ENCODE measurements at regions not wholly inside any gene's neighbourhood (a gene's known extent, or its start where the extent isn't known, plus 50 kb on each side); places are given as distances from the start of the nearest gene placed in this dataset.
A peak's percentile ranks its signal among the peaks of the same experiment; 100 is the strongest.
"Not testable (repeated sequence)": the region's sequence is repeated elsewhere in the genome, so short reads cannot be mapped to it uniquely, and the experiment has no call there.

DNA sequence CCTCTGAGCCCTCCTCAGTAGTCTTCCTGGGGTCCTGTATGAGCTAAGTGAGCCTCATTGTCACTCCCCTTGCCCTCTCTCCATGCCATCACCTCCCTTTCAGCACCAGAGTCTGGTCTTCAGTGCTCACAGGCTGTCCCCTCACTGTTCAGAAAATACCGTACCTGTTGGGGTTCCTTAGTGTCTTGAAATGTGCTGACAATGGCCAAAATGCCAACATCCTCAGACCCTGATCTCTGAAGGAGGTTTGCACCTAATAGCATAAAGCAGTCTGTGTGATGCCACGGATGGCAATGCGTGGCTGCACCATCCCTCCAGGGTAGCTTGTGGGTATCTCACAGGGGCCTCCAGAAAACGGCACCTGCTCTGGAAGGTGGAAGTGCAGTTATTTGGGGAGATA lies 301.0 kb upstream of the TLE3 start:
- DNase-seq (ENCODE audit: low read depth), result no peak

DNA sequence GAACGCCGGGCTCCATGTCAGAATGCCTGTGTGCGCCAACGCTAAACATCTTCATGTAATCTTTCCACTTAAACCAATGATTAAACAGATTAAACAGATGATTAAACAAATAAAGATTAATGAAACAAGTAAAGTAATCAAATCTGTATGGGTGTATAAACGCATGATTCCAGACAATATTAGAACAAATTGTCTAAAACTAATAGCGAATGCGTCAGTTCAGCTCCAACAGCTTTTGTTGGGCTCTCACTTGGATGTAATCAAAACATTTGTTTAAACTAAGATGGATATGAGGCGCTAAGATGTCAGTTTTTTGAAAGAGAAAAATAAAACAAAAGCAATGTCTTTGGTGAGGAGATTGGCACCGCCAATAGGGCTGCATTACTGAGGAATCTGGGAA lies 299.1 kb upstream of the TLE3 start:
- no peak for DNase-seq (ENCODE audit: low read depth)

DNA sequence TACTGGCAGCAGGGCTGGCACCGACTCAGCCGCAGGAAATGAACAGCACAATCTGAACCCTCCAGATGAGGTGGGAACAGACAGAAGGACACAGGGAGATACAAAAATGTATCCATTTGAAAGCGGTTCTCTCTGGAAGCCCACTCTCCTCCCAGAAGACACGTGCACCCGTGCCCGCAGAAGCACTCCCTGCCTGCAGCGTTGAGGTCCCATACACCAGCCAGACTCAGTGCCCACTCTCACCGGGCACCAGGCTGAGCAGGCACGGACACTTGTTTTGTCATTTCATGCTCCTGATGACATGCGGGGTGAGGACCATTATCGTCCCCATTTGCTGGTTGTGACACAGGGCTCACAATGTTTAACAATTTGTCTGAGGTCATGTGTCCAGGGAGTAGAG lies 297.4 kb upstream of the TLE3 start:
- no peak for DNase-seq (ENCODE audit: low read depth)

DNA sequence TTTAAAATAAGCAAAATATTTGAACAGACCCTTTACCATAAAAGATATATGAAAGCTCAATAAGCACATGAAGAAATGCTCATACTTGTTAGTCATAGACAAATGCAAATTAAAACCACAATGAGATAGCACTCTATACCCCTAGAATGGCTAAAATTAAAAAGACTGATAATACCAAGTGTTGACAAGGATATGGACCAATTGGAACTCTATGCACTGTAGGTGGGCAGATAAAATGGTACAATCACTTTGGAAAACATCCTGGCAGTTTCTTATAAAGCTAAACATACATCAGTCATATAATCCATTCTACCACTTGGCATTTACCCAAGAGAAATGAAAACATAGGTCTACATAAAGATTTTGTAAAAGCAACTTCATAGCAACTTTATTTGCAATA lies 293.0 kb upstream of the TLE3 start:
- DNase-seq (ENCODE audit: low read depth), result no peak

DNA sequence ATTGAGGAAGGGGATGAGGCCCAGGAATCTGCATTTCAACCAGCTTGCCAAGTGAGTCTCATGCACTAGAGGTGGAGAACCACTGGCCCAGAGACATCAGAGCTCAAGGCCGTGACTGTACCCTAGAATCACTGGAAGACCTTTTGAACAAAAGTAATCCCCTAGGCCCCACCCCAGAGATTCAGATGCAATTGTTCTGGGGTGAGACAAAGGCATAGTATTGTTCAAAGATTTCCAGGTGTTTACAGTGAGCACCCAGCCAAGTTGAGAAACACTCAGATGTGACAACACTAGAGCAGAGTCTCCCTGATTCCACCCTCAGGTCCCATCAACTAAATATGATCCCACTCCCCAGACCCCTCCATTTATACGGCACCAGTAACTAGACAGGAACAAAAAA lies 290.3 kb upstream of the TLE3 start:
- DNase-seq (ENCODE audit: low read depth), result no peak

DNA sequence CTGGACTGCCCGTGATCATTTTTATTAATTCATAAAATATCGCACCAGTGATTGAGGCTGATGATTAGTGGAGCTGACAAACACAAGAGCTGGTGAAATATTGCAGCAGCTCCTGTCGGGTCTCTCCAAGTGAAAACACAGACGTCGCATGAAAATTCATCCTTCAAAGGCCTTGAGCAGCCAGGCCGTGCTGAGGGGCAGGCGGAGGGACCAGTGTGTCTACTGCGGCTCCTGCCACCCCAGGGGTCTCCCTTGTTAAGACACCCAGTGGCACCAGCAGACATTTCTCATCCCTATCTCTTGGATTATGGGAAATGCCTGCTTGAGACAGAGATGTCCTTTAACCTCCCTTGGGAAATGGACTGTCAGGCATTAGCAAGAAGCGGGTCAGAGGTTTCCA lies 289.4 kb upstream of the TLE3 start:
- no peak for DNase-seq (ENCODE audit: low read depth)

DNA sequence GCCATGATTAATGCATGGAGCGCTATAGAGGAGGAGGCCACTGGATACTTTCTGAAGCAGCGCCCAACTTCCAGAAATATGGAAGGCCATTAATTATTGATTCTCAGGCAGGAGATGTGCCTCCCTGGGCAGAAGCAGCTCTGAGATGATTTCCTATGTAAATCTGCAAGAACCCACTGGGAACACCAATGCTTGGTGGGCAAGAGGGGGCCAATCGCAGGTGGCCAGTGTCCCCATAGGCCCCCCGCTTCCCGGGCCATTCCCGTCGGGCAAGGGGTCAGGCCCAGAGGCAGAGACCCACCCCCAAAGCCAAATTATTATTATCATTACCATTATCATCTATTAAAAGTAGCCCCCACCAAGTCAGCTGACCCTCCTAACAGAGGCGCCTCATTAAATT lies 288.0 kb upstream of the TLE3 start:
- DNase-seq (ENCODE audit: low read depth), result no peak

DNA sequence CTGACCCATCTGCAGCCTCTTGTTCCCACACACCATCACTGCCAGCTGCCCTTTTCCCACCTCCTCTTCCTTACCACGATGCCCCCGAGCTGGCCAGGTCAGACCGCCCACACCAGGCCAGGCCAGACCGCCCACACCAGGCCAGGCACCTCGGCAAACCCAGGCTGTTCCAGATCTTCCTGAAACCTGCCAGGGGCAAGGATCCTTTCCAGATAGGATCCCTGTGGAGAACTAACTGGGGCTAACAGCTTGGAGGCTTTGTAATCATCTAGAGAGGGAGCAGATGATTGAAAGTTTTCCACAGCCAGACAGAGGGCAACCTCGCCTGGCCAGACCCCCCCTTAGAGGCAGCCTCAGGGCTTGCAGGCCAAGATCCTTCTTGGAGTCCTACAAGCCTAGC lies 287.3 kb upstream of the TLE3 start:
- DNase-seq (ENCODE audit: low read depth), result no peak

DNA sequence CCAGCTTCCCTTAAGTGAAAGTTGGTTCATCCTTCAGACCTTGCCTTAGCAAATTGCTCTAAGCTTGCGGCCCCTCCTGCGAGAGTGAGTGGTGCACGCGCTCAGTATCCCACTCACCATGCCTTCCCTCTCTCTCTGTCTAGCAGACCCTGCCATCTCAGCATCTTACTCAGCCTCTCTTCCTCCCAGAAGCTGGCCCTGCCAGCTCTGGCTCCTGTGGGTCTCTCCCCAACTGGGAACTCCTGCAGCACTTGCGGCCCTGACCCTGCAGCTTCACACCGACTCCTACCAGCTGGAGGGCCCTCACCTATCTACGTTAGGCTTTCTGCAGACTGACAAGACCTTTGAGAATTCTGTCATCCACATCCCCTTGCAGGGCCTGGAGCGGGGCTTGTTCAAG lies 286.1 kb upstream of the TLE3 start:
- no peak for DNase-seq (ENCODE audit: low read depth)

DNA sequence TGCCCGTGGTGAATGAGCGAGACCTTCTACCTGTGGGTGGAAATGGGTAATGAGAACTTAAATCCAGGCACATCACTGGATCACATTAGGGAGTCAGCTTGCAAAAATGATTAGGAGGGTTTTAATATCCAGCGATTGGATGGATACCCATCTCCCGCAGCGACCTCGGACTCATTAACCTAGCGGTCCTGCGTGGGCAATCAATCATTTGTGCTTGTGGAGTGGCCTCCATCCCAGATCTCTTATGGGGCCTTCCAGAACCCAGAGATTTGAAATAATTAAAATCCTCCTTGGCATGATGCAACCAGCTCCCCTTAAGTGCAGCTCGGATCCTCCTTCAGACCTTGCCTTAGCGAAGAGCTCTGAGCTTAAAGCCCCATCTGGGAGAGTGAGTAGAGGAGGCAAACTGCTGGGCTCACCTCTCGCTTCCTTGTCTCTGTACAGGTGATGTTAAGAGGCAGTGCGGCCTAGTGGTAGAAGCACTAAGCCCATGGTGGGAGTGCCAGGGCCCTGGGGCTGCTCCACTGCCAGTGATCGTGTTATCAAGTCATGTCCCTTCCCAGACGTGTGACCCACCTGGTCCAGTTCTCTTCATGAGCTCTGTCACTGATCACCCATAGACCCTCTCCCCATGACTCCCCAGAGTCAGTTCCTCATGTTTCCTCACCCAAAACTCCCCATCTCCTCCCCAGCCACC lies 285.2 kb upstream of the TLE3 start:
- no peak for DNase-seq (ENCODE audit: low read depth)

DNA sequence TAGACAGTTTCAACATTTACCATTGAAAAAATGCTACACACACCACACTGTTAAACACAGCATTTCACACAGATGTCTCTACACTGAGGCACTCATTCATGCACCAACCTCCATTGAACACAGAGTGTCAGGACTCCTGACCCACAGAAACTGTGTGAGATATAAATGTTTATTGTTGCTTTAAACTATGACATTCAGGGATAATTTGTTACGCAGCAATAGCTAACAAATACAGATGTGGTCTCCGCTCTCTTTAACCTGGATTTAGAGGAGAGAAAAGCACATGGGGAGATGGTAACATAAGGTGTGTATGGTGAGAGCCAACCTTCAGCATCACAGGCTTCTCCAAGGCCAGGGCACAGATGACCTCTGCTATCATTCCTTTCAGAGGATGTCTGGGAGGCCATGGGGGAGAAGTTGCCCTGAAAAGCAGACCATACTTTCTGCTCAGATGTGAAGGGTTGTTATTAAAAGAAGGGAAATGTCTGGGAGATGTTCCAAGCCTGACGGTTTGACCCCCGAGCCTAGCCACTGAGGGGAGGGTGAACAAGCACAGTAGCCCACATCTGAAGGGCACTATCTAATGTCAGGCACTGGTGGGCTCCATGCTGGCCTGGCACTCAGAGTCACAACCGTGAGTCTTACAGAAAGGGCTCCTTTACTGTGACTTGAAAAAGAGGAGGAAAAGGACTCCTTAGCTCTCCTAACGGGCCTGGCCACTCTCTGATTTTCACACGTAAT lies 284.5 kb upstream of the TLE3 start:
- DNase-seq (ENCODE audit: low read depth), result no peak

DNA sequence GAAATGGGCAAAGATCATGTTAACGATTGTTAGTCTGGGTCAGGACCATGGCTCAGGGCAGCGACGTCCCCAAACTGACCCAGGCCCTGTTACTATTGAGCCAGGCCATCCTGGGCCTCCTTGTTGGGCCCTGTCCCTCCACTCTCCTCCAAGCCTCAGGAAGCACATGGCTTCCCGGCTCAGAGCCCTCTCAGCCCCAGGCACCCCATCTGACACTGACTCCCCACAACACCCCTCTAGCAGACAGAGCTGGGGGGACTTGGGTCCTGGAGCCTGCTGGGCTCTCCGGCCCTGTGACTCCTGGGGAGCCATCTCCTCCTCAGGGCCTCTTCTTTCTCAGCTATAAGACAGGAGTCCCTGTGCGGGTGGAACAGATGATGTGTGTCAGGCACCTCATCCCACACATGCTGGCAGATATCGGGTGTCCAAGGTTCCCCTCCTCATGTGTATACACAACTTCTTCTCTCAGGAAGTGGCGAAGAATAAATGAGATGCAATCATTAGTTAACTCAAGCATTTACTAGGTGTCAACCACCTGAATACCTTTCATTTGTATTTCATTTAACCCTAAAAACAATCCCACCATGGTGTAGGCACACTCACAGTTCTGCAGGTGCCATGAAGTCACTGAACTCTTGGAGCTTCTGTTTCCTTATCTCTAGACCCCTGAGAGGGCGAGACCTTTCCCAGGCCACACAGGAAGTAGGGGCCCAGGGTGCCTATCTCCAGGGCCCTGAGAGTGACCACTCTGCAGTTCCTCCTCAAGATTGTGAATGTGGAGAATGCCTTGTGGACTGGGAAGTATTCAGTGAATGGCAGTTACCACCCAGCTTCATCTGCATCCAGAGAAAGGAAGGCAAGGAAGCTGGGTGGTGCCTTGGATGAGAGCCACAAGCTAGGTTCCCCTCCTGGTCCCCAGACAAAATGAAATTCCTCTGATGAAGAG lies 282.5 kb upstream of the TLE3 start:
- no peak for DNase-seq (ENCODE audit: low read depth)

DNA sequence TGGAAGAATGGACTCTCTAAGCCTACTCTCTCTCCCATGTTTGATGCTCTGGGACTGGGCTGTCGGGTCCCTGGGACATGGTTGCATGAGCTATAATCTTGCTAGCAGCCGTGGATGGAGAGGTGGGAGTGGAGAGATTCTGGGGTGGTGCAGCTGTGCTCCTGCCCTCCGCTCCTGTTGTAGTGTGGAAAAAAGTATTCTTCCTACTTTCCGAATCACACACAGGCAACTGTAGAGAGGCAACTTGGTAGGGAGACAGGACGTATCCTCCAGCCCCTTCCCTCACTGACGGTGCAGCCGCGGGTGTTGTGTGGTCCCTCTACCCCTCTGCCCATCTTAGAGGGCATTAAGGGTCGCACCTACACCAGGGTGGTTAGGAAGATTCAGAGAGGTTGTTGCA lies 281.4 kb upstream of the TLE3 start:
- DNase-seq (ENCODE audit: low read depth), result no peak

DNA sequence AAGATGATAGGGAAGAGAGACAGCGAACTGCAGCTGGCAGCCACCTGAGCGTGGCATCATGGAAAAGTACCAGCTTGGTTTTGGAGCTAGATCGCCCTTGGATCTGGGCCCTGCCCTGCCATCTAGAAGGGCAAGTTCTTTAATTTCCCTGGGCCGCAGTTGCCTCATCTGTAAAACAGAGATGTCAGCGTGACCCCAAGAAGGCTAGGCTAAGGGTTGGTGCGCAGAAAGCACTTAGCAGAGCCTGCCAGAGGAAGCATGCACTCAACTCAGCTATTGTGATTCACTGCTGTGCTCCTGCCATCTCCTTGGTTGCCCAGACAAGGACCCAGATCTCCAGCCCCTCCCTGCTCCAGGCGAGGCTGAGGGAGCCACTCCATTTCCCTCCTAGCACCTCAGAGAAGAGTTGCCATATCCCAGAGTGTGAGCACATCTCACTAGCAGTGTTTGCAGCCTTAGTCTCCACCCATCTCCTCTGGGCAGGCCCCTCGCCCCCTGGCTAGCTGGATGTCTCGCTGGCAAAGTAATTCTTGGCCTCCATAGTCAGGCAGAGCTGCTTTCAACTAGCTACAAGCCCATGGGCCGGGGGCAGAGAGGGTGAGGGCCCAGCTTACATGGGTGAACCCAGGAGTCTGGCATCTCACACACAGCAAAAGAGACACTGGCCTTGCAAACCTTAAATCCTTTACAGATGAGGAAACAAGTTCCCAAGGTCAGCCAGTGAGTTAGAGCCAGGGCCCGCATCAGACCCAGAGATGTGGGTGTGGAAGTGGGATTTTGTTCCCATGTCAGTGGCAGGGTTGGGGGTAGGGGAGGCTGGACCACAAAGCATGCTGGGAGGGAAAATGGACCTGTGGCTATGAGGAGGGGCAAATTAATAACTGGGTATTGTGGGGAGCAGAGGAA lies 280.7 kb upstream of the TLE3 start:
- DNase-seq (ENCODE audit: low read depth), result no peak

DNA sequence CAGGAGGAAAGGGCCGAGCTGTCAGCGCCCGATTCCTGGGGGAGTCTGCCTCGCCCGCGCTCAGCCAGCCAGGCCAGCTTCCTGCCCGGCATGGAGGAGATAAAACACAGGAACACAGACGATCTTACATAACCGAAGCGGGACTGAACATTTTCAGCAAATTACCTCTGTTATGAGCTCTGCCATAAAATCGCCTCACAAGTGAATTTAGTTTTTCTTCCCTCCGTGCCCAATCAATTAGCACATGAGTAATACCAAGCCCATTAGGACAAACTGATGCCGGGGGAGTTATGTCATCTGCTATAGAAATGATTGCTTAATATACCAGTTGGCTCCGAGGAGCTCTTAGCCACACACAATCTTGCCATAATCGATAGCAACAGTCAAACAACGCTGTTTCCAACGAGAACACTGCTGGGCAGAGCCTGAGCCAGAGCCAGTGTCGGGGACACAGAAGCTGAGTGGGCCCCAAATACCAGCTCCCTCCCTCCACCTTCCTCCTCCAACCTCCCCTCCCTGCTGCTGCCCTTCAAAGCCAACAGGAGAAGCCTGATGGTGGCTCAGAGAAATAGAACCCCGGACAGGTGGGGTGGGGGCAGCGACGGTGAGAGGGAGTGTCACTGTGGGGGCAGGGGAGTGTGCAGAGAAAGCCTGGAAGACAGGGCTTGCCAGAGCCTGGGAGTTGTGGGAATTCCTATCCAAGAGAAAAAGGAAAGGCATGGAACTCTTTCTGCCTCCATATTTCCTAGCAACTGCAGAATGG lies 279.4 kb upstream of the TLE3 start:
- DNase-seq (ENCODE audit: low read depth), result peak; percentile 33

DNA sequence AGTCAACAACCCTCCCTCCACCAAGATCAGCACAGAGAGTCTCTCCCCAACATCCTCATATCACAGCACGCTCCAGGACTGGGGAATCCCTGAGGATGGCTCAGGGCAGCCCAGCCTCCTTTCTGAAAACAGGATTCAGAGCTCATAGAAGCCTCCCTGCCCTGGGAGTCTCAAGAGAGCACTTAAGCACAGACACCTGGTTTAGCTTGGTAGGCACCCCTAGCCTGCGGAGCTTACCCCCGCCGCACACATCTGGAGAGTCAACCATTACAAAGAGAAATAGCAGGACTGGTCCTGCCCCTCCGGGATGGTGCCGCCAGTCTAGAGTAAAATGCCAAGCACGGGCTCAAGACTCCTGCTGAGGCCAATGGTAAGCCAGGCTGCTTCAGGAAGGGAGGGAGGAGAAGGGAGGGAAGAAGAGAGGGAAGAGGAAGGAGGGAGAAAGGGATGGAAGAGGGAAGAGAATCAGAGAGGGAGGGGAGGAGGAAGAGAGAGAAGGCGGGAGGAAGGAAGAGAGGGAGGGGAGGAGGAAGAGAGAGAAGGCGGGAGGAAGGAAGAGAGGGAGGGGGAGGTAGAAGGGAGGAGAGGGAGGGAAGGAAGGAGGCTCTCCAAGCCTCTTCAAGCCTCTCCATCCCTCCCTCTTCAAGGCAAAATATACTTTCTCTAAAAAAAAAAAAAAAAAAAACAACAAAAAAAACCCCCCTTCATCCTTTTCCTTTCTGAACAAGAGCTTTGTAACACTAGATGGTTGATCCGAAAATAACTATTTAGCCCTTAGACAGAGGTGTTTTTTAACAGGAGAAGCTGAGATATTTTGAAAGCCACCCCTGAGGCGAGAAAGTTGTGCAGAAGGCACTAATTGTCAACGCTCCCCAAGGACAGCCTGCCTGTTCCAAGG lies 278.6 kb upstream of the TLE3 start:
- no peak for DNase-seq (ENCODE audit: low read depth)

DNA sequence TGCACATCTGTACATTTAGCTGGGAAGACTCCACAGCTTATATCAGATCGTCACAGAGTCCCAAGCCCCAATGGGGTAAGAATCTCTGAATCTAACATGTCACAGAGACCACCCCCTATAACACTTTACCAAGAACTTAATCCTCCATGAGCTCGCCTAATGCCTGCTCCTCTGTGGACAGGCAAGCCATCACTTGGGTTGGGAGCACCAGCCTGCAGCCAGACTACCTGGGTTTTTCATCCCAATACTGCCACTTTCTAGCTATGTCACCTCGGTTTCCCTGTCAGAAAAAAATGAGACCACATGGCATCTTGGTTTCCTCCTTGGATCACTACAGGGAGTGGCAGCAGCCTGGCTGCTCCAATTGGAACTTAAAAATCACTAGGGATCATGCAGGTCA lies 277.9 kb upstream of the TLE3 start:
- no peak for DNase-seq (ENCODE audit: low read depth)

DNA sequence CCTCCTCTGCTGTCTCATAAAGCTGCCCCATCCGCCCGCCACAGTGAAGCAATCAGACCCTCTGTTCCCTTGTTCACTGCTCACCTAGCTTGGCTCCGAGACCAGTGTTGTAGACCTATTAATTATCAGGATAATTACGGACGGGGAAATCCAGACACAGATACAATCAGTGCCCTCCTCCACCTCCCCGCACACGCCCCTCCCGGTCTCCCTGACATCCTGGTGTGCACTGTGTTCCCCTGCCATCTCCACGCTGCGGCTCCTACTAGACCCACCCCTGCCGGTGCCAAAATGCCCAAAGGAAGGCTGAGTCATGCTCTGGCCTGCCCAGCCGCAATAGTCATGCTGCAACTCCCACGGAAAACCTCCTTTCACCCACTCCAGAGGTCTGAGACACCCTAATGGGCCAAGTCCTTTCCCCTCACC lies 277.3 kb upstream of the TLE3 start:
- DNase-seq (ENCODE audit: low read depth), result peak; percentile 54

DNA sequence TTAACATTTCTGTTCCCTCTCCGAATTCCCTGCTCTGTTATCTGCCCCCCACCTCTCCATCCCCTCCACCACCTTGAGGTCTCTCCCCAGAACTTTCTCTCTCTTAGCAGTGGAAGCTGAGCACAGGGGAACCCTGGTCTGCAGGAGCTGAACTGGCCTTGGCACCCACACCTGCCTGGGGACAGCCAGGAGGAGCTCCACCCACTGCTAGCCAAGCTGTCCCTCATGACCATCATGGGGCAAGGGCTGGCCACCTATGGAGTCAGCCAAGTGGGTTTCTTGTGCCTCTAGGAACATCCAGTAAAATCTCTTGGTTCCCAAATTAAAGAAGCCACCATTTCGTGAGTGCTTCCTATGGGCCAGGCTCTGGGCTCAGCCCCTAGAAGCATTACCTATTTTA lies 276.4 kb upstream of the TLE3 start:
- DNase-seq (ENCODE audit: low read depth), result no peak

DNA sequence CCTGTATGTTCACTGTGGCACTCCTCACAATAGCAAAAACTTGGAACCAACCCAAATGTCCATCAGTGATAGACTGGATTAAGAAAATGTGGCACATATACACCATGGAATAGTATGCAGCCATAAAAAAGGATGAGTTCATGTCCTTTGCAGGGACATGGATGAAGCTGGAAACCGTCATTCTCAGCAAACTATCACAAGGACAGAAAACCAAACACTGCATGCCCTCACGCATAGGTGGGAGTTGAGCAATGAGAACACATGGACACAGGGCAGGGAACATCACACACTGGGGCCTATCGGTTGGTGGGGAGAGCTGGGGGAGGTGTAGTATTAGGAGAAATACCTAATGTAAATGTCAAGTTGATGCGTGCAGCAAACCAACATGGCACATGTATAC lies 275.7 kb upstream of the TLE3 start:
- not testable (repeated sequence) for DNase-seq (ENCODE audit: low read depth)

Data from ELR (cell line).